Tongue (tissue), 1 donor: ENCODE measurements at regions not wholly inside any gene's neighbourhood (a gene's known extent, or its start where the extent isn't known, plus 50 kb on each side); places are given as distances from the start of the nearest gene placed in this dataset.
A peak's percentile ranks its signal among the peaks of the same experiment; 100 is the strongest.

ENCODE experiments used
- DNase-seq: peaks from one replicate; pipeline ENCODE4 v3.0.0-alpha.2; 2015

GRCh38 chr6:42512579-42512978, 51.2 kb upstream of the UBR2 start:
- DNase-seq = no peak

GRCh38 chr6:42511803-42512422, 51.9 kb upstream of the UBR2 start:
- peak; percentile 1 for DNase-seq

DNA sequence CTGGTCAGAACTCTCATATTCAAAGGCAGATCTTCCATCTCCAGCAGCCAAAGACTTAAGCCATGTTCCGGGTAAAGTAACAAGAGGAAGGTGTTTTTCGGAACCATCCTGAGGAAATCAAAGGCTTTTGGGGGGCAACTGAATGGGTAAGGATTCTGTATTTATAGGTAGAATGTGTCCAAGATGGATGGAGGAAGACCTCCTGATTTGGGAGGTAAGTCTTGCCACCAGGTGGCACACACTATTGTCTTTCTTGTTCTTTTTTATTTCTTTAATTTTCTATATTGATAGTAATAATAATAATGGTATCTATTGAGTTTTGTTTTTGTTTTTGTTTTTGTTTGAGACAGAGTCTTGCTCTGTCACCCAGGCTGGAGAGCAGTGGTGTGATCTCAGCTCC, 53.0 kb upstream of the UBR2 start:
- DNase-seq = no peak

DNA sequence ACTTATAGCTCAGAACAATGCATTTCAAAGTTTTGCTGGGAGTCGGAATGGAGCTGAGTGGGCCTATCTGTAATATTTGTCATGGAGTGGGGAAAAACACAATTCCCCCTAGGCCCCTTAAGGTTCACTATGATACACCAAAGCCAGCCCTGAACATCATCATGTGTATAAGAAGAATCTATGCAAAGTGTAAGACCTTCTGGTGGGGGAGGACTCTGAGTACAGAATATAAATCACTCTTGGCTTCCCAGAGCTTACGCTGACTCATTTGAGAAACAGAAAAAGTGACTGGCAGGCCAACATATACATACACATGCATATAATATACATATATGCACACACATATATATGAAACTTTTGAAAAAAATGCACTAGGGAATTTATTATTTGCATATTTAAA, 54.1 kb upstream of the UBR2 start:
- no peak for DNase-seq

DNA sequence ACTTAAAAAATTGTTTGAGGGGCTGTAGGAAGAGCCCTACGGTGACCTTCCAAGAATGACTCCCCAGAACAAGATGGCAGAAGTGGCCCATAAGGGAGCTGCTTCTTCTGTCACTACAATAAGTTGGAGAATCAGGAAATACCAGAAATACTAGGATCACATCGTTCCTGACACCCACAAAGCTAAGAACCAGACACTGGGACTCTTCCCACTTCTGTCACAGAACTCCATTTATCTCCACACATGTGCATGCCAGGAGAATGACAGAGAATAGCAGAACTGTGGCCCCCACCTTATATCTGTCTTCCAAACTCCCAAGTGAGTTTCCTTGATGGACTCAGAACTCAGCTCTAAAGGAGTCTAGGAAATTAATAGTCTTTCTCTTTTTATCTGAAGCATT, 54.6 kb upstream of the UBR2 start:
- DNase-seq = no peak

GRCh38 chr6:42507901-42508300, 55.9 kb upstream of the UBR2 start:
- DNase-seq = no peak

GRCh38 chr6:42507195-42507594, 55.5 kb upstream of the TRERF1 start:
- no peak for DNase-seq

DNA sequence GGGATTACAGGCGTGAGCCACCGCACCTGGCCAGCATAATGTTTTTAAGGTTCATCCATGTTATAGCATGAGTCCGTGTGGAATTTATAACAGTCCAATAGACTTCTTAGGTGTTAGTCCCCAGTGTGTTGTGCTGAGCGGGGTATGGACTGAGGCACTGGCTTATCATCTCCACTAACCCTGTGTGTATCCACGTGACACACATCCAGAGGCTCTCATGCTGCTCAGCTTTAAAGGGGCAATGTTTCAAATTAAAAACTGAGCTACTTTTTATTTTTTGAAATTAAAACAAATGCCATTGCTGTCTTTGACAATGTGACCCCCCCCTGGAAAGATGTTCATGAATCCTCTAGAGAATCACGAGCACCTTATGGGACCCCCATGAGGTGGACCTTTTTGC, 54.3 kb upstream of the TRERF1 start:
- no peak for DNase-seq

DNA sequence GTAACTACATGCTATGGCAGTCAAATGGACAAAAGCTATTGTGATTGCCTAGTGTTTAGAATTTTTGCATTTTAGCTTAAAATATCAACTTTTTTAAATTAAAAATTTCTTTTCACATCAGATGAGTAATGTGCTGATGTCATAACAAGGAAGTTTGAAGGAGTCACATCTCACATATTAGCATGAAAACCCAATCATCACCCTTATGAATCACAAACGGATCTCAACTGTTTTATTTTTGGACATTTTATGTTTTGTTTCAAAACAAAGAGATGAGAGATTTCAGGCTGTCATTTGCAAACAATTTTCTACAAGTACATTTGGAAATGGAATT, 53.6 kb upstream of the TRERF1 start:
- DNase-seq = no peak

DNA sequence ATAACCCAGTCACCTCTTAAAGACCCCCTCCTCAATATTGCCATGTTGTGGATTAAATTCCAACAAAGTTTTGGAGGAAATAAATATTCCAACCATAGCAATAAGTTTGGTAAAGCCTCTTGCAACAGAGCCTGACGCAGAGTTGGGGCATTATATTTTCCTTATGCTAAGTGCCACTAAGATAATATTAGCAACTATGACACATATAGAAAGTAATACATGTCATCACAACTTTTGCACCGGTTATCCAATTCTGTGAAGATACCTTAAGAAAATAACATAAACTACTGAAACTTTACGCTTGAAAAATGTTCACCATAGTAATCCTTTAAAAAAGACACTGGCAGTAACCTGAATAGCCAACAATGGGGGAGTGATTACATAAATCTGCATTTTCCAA, 52.2 kb upstream of the TRERF1 start:
- DNase-seq = no peak

GRCh38 chr6:42502990-42503389, 51.3 kb upstream of the TRERF1 start:
- no peak for DNase-seq

GRCh38 chr6:42502127-42502526, 50.4 kb upstream of the TRERF1 start:
- DNase-seq = no peak
